ENCODE measurements at regions not wholly inside any gene's neighbourhood (a gene's known extent, or its start where the extent isn't known, plus 50 kb on each side); places are given as distances from the start of the nearest gene placed in this dataset.
"Not testable (repeated sequence)": the region's sequence is repeated elsewhere in the genome, so short reads cannot be mapped to it uniquely, and the experiment has no call there.

GRCh38 chr2:182506606-182507005 is 79.8 kb upstream of the PDE1A start:
- TF ChIP-seq ZBTB49 (tag by site-specific recombination; IDR thresholded peaks at IDR 0.05; ENCODE audit: low read depth) (no peak), ZNF830 (tag by site-specific recombination; IDR thresholded peaks at IDR 0.05; ENCODE audit: low read depth) (no peak), ZNF776 (tag by site-specific recombination; IDR thresholded peaks at IDR 0.05; ENCODE audit: borderline replicate concordance) (no peak), PRDM6 (tag by site-specific recombination; IDR thresholded peaks at IDR 0.05) (no peak), ELK4 (IDR thresholded peaks at IDR 0.05; ENCODE audit: borderline replicate concordance, low read depth, low read length) (no peak), ZNF404 (tag by site-specific recombination; IDR thresholded peaks at IDR 0.05) (no peak), ZNF114 (tag by site-specific recombination; IDR thresholded peaks at IDR 0.05) (no peak), ZNF580 (tag by site-specific recombination; IDR thresholded peaks at IDR 0.05) (no peak), MYNN (tag by site-specific recombination; IDR thresholded peaks at IDR 0.05; ENCODE audit: borderline replicate concordance) (no peak), ZNF596 (tag by site-specific recombination; IDR thresholded peaks at IDR 0.05) (no peak), ZFHX2 (tag by site-specific recombination; conservative IDR thresholded peaks at IDR 0.05) (no peak), ZNF624 (tag by site-specific recombination; IDR thresholded peaks at IDR 0.05) (no peak), ZBTB6 (tag by site-specific recombination; IDR thresholded peaks at IDR 0.05) (no peak), YY1 (tag by site-specific recombination; IDR thresholded peaks at IDR 0.05) (no peak), SP2 (tag by site-specific recombination; IDR thresholded peaks at IDR 0.05) (no peak), GFI1B (tag by site-specific recombination; IDR thresholded peaks at IDR 0.05) (no peak), ZNF18 (tag by site-specific recombination; IDR thresholded peaks at IDR 0.05) (no peak), ZFP37 (tag by site-specific recombination; IDR thresholded peaks at IDR 0.05) (no peak), ZNF473 (tag by site-specific recombination; IDR thresholded peaks at IDR 0.05) (no peak)
- Histone ChIP-seq H3K4me1 (ENCODE audit: control insufficient read depth, insufficient read depth, low read length) (no peaks in the 10 kb centered on the region), H3K27ac (ENCODE audit: extremely low read depth, low read depth, low read length) (no peak overlapping the region), H3K4me3 (ENCODE audit: low read depth, low read length) (no peak overlapping the region), H3K36me3 (ENCODE audit: control insufficient read depth in 2 of 2, insufficient read depth in 1 of 2, low read length in 2 of 2) (no peaks in the 10 kb centered on the region), H3K9me3 (ENCODE audit: control insufficient read depth, insufficient read depth, low read depth, low read length) (no peaks in the 10 kb centered on the region)
- ChIA-PET POLR2A (no interaction called here), CTCF (no interaction called here)

GRCh38 chr2:182508583-182508982 is 81.7 kb upstream of the PDE1A start:
- CTCF ChIA-PET, POLR2A ChIA-PET: not testable (repeated sequence)

More at GRCh38 chr2:182508583-182508982, 81.7 kb upstream of the PDE1A start:
- H3K9me3 ChIP-seq (ENCODE audit: control insufficient read depth, insufficient read depth, low read depth, low read length); H3K36me3 ChIP-seq (ENCODE audit: control insufficient read depth in 2 of 2, insufficient read depth in 1 of 2, low read length in 2 of 2); H3K4me1 ChIP-seq (ENCODE audit: control insufficient read depth, insufficient read depth, low read length); H3K27ac ChIP-seq (ENCODE audit: extremely low read depth, low read depth, low read length); H3K4me3 ChIP-seq (ENCODE audit: low read depth, low read length): not testable (repeated sequence)

Measured in HEK293 (cell line).